Fibroblast of lung (primary cell): ENCODE measurements at regions not wholly inside any gene's neighbourhood (a gene's known extent, or its start where the extent isn't known, plus 50 kb on each side); places are given as distances from the start of the nearest gene placed in this dataset.
A peak's percentile ranks its signal among the peaks of the same experiment; 100 is the strongest.

Experiments
- DNase-seq, 2 donors: peaks; one replicate each; pipeline versions ENCODE4 v3.0.0 to v3.0.0-alpha.2; 2010; ENCODE audit warnings: low read depth in 2 of 2
- H2AFZ ChIP-seq: 2 replicates; pipeline ENCODE4 v1.5.1; 2012; ENCODE audit warnings: low read length, control low read depth, inconsistent platforms
- H3K27ac ChIP-seq: 2 replicates; pipeline ENCODE4 v1.5.1; 2011; ENCODE audit warnings: low read length, control low read depth; ENCODE audit not compliant: insufficient read depth
- H3K27me3 ChIP-seq: 2 replicates; pipeline ENCODE4 v1.5.1; 2011; ENCODE audit warnings: mild to moderate bottlenecking, low read length; ENCODE audit not compliant: control insufficient read depth, insufficient read depth
- H3K36me3 ChIP-seq: 2 replicates; pipeline ENCODE4 v1.5.1; 2011; ENCODE audit warnings: low read length; ENCODE audit not compliant: control insufficient read depth, insufficient read depth
- H3K4me1 ChIP-seq: 2 replicates; pipeline ENCODE4 v1.5.1; 2011; ENCODE audit warnings: low read length; ENCODE audit not compliant: control insufficient read depth, insufficient read depth; ENCODE audit errors: extremely low read depth
- H3K4me2 ChIP-seq: 2 replicates; pipeline ENCODE4 v1.5.1; 2011; ENCODE audit warnings: low read length, control low read depth; ENCODE audit not compliant: insufficient read depth; ENCODE audit errors: extremely low read depth
- H3K4me3 ChIP-seq, 4 experiments: fragments of 200-600 bp in 1 of 4; sonication (generic) in 1 of 4; replicated peaks in 1 of 4; 2 replicates each; pipeline ENCODE4 v1.5.1; 2011 to 2016; ENCODE audit warnings: low read length in 4 of 4, low read depth in 3 of 4, mild to moderate bottlenecking in 3 of 4, control low read depth in 2 of 4, inconsistent platforms in 1 of 4, mixed read lengths in 1 of 4; ENCODE audit not compliant: insufficient read depth in 1 of 4; ENCODE audit errors: control extremely low read depth in 1 of 4
- H3K79me2 ChIP-seq: 2 replicates; pipeline ENCODE4 v1.5.1; 2012; ENCODE audit warnings: mild to moderate bottlenecking, low read length, inconsistent platforms; ENCODE audit not compliant: control insufficient read depth, insufficient read depth
- H3K9ac ChIP-seq: 2 replicates; pipeline ENCODE4 v1.5.1; 2011; ENCODE audit warnings: mild to moderate bottlenecking, low read length, control low read depth; ENCODE audit not compliant: insufficient read depth
- H3K9me3 ChIP-seq: 2 replicates; pipeline ENCODE4 v1.5.1; 2012; ENCODE audit warnings: low read depth, low read length; ENCODE audit not compliant: control insufficient read depth, insufficient read depth
- H4K20me1 ChIP-seq: 2 replicates; pipeline ENCODE4 v1.5.1; 2011; ENCODE audit warnings: low read length; ENCODE audit not compliant: control insufficient read depth, insufficient read depth; ENCODE audit errors: extremely low read depth
- CTCF ChIP-seq, 2 donors: IDR thresholded peaks in 1 of 2; conservative IDR thresholded peaks in 1 of 2; 1 replicate in 1 of 2; 2 replicates in 1 of 2; pipeline ENCODE4 v1.5.1; 2011 to 2012; ENCODE audit warnings: low read length in 2 of 2, control low read depth in 1 of 2, inconsistent platforms in 1 of 2, low read depth in 1 of 2, mild to moderate bottlenecking in 1 of 2
- EZH2 ChIP-seq: IDR thresholded peaks from 2 replicates; pipeline ENCODE4 v1.5.1; 2012; ENCODE audit warnings: low read length, control low read depth, mild to moderate bottlenecking; ENCODE audit errors: missing control alignments

GRCh38 chr22:48538291-48538820, 1289.3 kb downstream of the BRD1 start:
- no peak overlapping the region for H3K4me2 ChIP-seq
- no peak for DNase-seq
- no peaks in the 10 kb centered on the region for H4K20me1 ChIP-seq
- no peaks in the 10 kb centered on the region for H3K4me1 ChIP-seq
- no peaks in the 10 kb centered on the region for H3K36me3 ChIP-seq
- TF ChIP-seq CTCF (conservative IDR thresholded peaks at IDR 0.05 in 1 of 2, IDR thresholded peaks at IDR 0.05 in 1 of 2; ENCODE audit: low read depth in 1 of 2, low read length in 2 of 2) (no peak), EZH2 (no peak)
- no peak overlapping the region for H3K27ac ChIP-seq
- no peaks in the 10 kb centered on the region for H3K9me3 ChIP-seq
- no peak overlapping the region for H2AFZ ChIP-seq
- H3K9ac ChIP-seq = no peak overlapping the region
- H3K27me3 ChIP-seq = no peaks in the 10 kb centered on the region
- no peaks in the 10 kb centered on the region for H3K79me2 ChIP-seq
- no peak overlapping the region for H3K4me3 ChIP-seq

DNA sequence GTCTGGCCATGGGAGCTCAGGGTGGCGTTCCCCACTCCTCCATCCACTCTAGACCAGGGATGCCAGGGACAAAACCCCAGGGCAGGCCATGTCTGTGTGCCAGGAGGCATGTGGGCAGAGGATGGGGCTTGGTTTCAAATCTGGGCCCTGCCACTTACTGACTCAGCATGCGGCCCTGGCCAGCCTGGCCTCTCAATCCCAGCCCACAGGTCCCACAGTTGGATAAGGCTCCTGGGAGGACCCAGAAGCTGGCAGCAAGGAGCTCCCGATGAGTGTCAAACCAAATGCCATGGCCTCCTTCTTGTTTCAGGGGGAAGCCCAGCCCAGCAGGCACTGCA, 1290.4 kb downstream of the BRD1 start:
- Histone ChIP-seq H3K36me3 (no peaks in the 10 kb centered on the region), H3K27ac (no peak overlapping the region), H3K9me3 (no peaks in the 10 kb centered on the region), H3K4me2 (no peak overlapping the region), H3K9ac (no peak overlapping the region), H2AFZ (no peak overlapping the region), H3K4me1 (no peaks in the 10 kb centered on the region), H3K27me3 (no peaks in the 10 kb centered on the region), H3K4me3 (no peak overlapping the region), H4K20me1 (no peaks in the 10 kb centered on the region), H3K79me2 (no peaks in the 10 kb centered on the region)
- TF ChIP-seq CTCF (conservative IDR thresholded peaks at IDR 0.05 in 1 of 2, IDR thresholded peaks at IDR 0.05 in 1 of 2; ENCODE audit: low read depth in 1 of 2, low read length in 2 of 2) = no peak
- no peak for TF ChIP-seq EZH2
- DNase-seq = no peak

- Histone ChIP-seq H3K27ac (no peak overlapping the region), H3K27me3 (no peaks in the 10 kb centered on the region), H3K79me2 (no peaks in the 10 kb centered on the region), H4K20me1 (no peaks in the 10 kb centered on the region), H3K4me1 (no peaks in the 10 kb centered on the region), H3K4me2 (no peak overlapping the region), H3K9ac (no peak overlapping the region), H3K4me3 (no peak overlapping the region), H3K36me3 (no peaks in the 10 kb centered on the region), H3K9me3 (no peaks in the 10 kb centered on the region), H2AFZ (no peak overlapping the region)
- TF ChIP-seq CTCF (conservative IDR thresholded peaks at IDR 0.05 in 1 of 2, IDR thresholded peaks at IDR 0.05 in 1 of 2; ENCODE audit: low read depth in 1 of 2, low read length in 2 of 2) = no peak
- no peak for TF ChIP-seq EZH2
- DNase-seq = peak in 1 of 2 donors; percentile 20
Measured at GRCh38 chr22:48536541-48537342, 1290.9 kb downstream of the BRD1 start.
